SK-N-MC (cell line): ENCODE measurements at regions not wholly inside any gene's neighbourhood (a gene's known extent, or its start where the extent isn't known, plus 50 kb on each side); places are given as distances from the start of the nearest gene placed in this dataset.

Source experiments
- EZH2 ChIP-seq: fragments of 200-600 bp; sonication (generic); IDR thresholded peaks from one replicate; pipeline ENCODE4 v1.6.1; 2017; ENCODE audit warnings: antibody characterized with exemption
- POLR2AphosphoS5 ChIP-seq: IDR thresholded peaks from 2 replicates; pipeline ENCODE4 v1.6.1; 2012; ENCODE audit warnings: mild to moderate bottlenecking, low read depth, low read length, borderline replicate concordance

DNA sequence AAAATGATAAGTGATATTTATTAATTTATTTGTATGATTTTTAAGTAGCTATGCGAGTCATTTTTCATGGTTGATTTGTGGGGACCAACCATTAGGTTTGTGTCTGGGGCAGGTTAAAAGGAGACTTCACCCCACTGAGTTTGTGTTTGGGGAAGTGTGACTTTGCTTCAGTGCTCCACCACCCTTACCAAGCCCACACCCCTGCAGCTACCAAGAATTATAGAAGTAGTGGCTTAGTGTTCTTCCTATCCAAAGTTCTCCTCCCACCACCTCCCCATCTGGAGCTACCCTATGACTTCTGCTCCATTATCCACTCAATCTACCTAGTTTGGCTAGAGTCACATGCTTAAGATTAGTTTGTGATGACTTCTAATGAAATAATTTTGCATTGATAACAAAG, 182.1 kb upstream of the ZEB2 start:
- no peak for TF ChIP-seq POLR2AphosphoS5
- TF ChIP-seq EZH2, result no peak
